ENCODE measurements at regions not wholly inside any gene's neighbourhood (a gene's known extent, or its start where the extent isn't known, plus 50 kb on each side); places are given as distances from the start of the nearest gene placed in this dataset.

GRCh38 chr7:27392477-27392876 lies 149.9 kb downstream of the EVX1 start:
- no peaks in the 10 kb centered on the region for H3K9me3 ChIP-seq (ENCODE audit: low read length)
- H3K9ac ChIP-seq (ENCODE audit: insufficient read depth, low read depth, low read length) = no peak overlapping the region
- H2AFZ ChIP-seq (ENCODE audit: low read length) = no peak overlapping the region
- DNase-seq (ENCODE audit: low spot score) (no peak), ATAC-seq (no peak), FAIRE-seq (no peak)
- 47% methylated on average over 1 of the region's 1 CpG for WGBS (ENCODE audit: low lambda C conversion rate)
- H3K4me3 ChIP-seq (replicated peaks in 1 of 3; ENCODE audit: insufficient read depth in 1 of 3, low read depth in 2 of 3, low read length in 3 of 3) = no peak overlapping the region
- H3K27me3 ChIP-seq (ENCODE audit: control insufficient read depth in 1 of 2, insufficient read depth in 2 of 2, low read length in 2 of 2) = peaks cover 0 to 8% of the 10 kb centered on the region in 2 experiments; a peak in 1 of 5 replicates
- no peaks in the 10 kb centered on the region for H3K4me1 ChIP-seq (ENCODE audit: insufficient read depth, low read length)
- H3K79me2 ChIP-seq (ENCODE audit: insufficient read depth, low read length) = no peaks in the 10 kb centered on the region
- intact Hi-C loops (cut with micrococcal nuclease; ENCODE audit: unreplicated experiment) = no loop called here
- in situ Hi-C loops (cut with HindIII; ENCODE audit: extremely low pct_ligation_motif_present, low pct_unique_long_range_greater_than_20kb) = no loop called here
- no peak overlapping the region for H3K4me2 ChIP-seq (ENCODE audit: low read depth, low read length)
- no peaks in the 10 kb centered on the region for H3K36me3 ChIP-seq (replicated peaks in 1 of 2; ENCODE audit: control insufficient read depth in 1 of 2, insufficient read depth in 2 of 2, low read length in 2 of 2)
- TF ChIP-seq NCOA1 (CRISPR knock-in tag; IDR thresholded peaks at IDR 0.05) = no peak
- TF ChIP-seq ZNF644 (CRISPR knock-in tag; IDR thresholded peaks at IDR 0.05; ENCODE audit: low read depth) = no peak
- no peak for TF ChIP-seq ZFP90 (CRISPR knock-in tag; IDR thresholded peaks at IDR 0.05; ENCODE audit: borderline replicate concordance)
- peak; percentile 53 to 80 for TF ChIP-seq MAFK (conservative IDR thresholded peaks at IDR 0.05 in 1 of 2, IDR thresholded peaks at IDR 0.05 in 1 of 2; ENCODE audit: low read length in 2 of 2)
- TF ChIP-seq, protein P1, sequence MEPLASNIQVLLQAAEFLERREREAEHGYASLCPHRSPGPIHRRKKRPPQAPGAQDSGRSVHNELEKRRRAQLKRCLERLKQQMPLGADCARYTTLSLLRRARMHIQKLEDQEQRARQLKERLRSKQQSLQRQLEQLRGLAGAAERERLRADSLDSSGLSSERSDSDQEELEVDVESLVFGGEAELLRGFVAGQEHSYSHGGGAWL (CRISPR knock-in tag; IDR thresholded peaks at IDR 0.05) = no peak
- no peak for TF ChIP-seq SUZ12 (IDR thresholded peaks at IDR 0.05; ENCODE audit: low read depth, low read length)
- TF ChIP-seq MAFF (IDR thresholded peaks at IDR 0.05; ENCODE audit: low read depth, low read length) = peak; percentile 64
- no peak for TF ChIP-seq TSC22D2 (CRISPR knock-in tag; IDR thresholded peaks at IDR 0.05; ENCODE audit: borderline replicate concordance)
- no peak for TF ChIP-seq MXD4 (CRISPR knock-in tag; IDR thresholded peaks at IDR 0.05)
- no TSS peak for BruUV-seq (replicated peaks)
- no peaks in the 10 kb centered on the region for H4K20me1 ChIP-seq (ENCODE audit: insufficient read depth, low read length)
- ChIA-PET POLR2A (no interaction called here), CTCF (ENCODE audit: low intra/inter-chr PET ratio, low total read pairs) (no interaction called here)
- H3K27ac ChIP-seq (ENCODE audit: extremely low read length, insufficient read depth, low read length) = no peak overlapping the region

GRCh38 chr7:27394871-27395270 lies 152.3 kb downstream of the EVX1 start:
- H3K9ac ChIP-seq (ENCODE audit: insufficient read depth, low read depth, low read length) = no peak overlapping the region
- H3K9me3 ChIP-seq (ENCODE audit: low read length) = no peaks in the 10 kb centered on the region
- ATAC-seq (no peak), DNase-seq (ENCODE audit: low spot score) (no peak), FAIRE-seq (no peak)
- ChIA-PET POLR2A (no interaction called here), CTCF (ENCODE audit: low intra/inter-chr PET ratio, low total read pairs) (no interaction called here)
- no peaks in the 10 kb centered on the region for H3K4me1 ChIP-seq (ENCODE audit: insufficient read depth, low read length)
- H3K36me3 ChIP-seq (replicated peaks in 1 of 2; ENCODE audit: control insufficient read depth in 1 of 2, insufficient read depth in 2 of 2, low read length in 2 of 2) = no peaks in the 10 kb centered on the region
- whole genome bisulfite sequencing (ENCODE audit: low lambda C conversion rate) = 41% methylated on average over 2 of the region's 2 CpGs
- no TSS peak for BruUV-seq (replicated peaks)
- H3K79me2 ChIP-seq (ENCODE audit: insufficient read depth, low read length) = no peaks in the 10 kb centered on the region
- H3K4me2 ChIP-seq (ENCODE audit: low read depth, low read length) = no peak overlapping the region
- no peak overlapping the region for H2AFZ ChIP-seq (ENCODE audit: low read length)
- intact Hi-C loops (cut with micrococcal nuclease; ENCODE audit: unreplicated experiment) (no loop called here), in situ Hi-C loops (cut with HindIII; ENCODE audit: extremely low pct_ligation_motif_present, low pct_unique_long_range_greater_than_20kb) (no loop called here)
- H3K27ac ChIP-seq (ENCODE audit: extremely low read length, insufficient read depth, low read length) = no peak overlapping the region
- H3K27me3 ChIP-seq (ENCODE audit: control insufficient read depth in 1 of 2, insufficient read depth in 2 of 2, low read length in 2 of 2) = peaks cover 0 to 5% of the 10 kb centered on the region in 2 experiments; a peak in 1 of 5 replicates
- H4K20me1 ChIP-seq (ENCODE audit: insufficient read depth, low read length) = no peaks in the 10 kb centered on the region
- no peak overlapping the region for H3K4me3 ChIP-seq (replicated peaks in 1 of 3; ENCODE audit: insufficient read depth in 1 of 3, low read depth in 2 of 3, low read length in 3 of 3)
- TF ChIP-seq RXRA (CRISPR knock-in tag; IDR thresholded peaks at IDR 0.05) (no peak), ZNF224 (CRISPR knock-in tag; IDR thresholded peaks at IDR 0.05) (no peak), POLR2AphosphoS5 (IDR thresholded peaks at IDR 0.05; ENCODE audit: low read depth, low read length) (no peak), MAFF (IDR thresholded peaks at IDR 0.05; ENCODE audit: low read depth, low read length) (peak; percentile 82), ARHGAP35 (CRISPR knock-in tag; IDR thresholded peaks at IDR 0.05; ENCODE audit: borderline replicate concordance) (no peak), GFI1 (CRISPR knock-in tag; IDR thresholded peaks at IDR 0.05; ENCODE audit: borderline replicate concordance) (no peak), ZFY (CRISPR knock-in tag; IDR thresholded peaks at IDR 0.05) (no peak), MAFK (conservative IDR thresholded peaks at IDR 0.05 in 1 of 2, IDR thresholded peaks at IDR 0.05 in 1 of 2; ENCODE audit: low read length in 2 of 2) (peak; percentile 76 to 88), CREB3 (CRISPR knock-in tag; IDR thresholded peaks at IDR 0.05) (no peak), TBX3 (IDR thresholded peaks at IDR 0.05; ENCODE audit: borderline replicate concordance) (no peak), SP140L (CRISPR knock-in tag; IDR thresholded peaks at IDR 0.05; ENCODE audit: borderline replicate concordance) (no peak)
- TF ChIP-seq, protein P2, sequence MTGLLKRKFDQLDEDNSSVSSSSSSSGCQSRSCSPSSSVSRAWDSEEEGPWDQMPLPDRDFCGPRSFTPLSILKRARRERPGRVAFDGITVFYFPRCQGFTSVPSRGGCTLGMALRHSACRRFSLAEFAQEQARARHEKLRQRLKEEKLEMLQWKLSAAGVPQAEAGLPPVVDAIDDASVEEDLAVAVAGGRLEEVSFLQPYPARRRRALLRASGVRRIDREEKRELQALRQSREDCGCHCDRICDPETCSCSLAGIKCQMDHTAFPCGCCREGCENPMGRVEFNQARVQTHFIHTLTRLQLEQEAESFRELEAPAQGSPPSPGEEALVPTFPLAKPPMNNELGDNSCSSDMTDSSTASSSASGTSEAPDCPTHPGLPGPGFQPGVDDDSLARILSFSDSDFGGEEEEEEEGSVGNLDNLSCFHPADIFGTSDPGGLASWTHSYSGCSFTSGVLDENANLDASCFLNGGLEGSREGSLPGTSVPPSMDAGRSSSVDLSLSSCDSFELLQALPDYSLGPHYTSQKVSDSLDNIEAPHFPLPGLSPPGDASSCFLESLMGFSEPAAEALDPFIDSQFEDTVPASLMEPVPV (CRISPR knock-in tag; IDR thresholded peaks at IDR 0.05) = no peak
